ENCODE measurements at regions not wholly inside any gene's neighbourhood (a gene's known extent, or its start where the extent isn't known, plus 50 kb on each side); places are given as distances from the start of the nearest gene placed in this dataset.

DNA sequence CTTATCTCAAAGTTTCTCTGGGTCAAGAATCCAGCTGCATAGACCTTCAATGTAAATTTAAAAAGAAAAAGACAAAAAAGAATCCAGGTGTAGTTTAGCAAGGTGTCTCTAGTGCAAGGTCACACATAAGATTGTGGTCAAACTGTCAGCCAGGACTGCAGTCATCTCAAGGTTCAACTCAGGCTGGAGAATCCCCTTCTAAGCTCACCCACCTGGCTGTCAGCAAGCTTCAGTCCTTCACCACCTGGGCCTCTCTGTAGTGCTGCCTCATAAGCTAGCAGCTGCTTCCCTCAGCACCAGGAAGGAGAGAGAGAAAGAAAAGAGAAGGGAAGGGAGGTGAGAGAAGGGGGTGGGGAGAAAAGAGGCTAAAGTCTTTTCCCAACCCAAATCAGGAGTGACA, 146.7 kb downstream of the ACTL7B start:
- TF ChIP-seq POLR2A (IDR thresholded peaks at IDR 0.05), result no peak
- TF ChIP-seq, protein P1, sequence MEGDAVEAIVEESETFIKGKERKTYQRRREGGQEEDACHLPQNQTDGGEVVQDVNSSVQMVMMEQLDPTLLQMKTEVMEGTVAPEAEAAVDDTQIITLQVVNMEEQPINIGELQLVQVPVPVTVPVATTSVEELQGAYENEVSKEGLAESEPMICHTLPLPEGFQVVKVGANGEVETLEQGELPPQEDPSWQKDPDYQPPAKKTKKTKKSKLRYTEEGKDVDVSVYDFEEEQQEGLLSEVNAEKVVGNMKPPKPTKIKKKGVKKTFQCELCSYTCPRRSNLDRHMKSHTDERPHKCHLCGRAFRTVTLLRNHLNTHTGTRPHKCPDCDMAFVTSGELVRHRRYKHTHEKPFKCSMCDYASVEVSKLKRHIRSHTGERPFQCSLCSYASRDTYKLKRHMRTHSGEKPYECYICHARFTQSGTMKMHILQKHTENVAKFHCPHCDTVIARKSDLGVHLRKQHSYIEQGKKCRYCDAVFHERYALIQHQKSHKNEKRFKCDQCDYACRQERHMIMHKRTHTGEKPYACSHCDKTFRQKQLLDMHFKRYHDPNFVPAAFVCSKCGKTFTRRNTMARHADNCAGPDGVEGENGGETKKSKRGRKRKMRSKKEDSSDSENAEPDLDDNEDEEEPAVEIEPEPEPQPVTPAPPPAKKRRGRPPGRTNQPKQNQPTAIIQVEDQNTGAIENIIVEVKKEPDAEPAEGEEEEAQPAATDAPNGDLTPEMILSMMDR (IDR thresholded peaks at IDR 0.05), result no peak

Data from right lobe of liver (tissue), 4 donors.